HL-60 (cell line): ENCODE measurements at regions not wholly inside any gene's neighbourhood (a gene's known extent, or its start where the extent isn't known, plus 50 kb on each side); places are given as distances from the start of the nearest gene placed in this dataset.

Experiments used
- TF ChIP-seq, protein P1 (sequence below): IDR thresholded peaks from one replicate; pipeline ENCODE4 v1.5.1; 2011; ENCODE audit warnings: low read length, control low read depth, inconsistent platforms; ENCODE audit not compliant: insufficient read depth
- TF ChIP-seq, protein P2 (sequence below): IDR thresholded peaks from 2 replicates; pipeline ENCODE4 v1.6.1; 2012; ENCODE audit warnings: low read depth; ENCODE audit not compliant: insufficient replicate concordance

GRCh38 chr2:157055660-157056199 is 201.8 kb upstream of the GALNT5 start:
- TF ChIP-seq, protein P1, sequence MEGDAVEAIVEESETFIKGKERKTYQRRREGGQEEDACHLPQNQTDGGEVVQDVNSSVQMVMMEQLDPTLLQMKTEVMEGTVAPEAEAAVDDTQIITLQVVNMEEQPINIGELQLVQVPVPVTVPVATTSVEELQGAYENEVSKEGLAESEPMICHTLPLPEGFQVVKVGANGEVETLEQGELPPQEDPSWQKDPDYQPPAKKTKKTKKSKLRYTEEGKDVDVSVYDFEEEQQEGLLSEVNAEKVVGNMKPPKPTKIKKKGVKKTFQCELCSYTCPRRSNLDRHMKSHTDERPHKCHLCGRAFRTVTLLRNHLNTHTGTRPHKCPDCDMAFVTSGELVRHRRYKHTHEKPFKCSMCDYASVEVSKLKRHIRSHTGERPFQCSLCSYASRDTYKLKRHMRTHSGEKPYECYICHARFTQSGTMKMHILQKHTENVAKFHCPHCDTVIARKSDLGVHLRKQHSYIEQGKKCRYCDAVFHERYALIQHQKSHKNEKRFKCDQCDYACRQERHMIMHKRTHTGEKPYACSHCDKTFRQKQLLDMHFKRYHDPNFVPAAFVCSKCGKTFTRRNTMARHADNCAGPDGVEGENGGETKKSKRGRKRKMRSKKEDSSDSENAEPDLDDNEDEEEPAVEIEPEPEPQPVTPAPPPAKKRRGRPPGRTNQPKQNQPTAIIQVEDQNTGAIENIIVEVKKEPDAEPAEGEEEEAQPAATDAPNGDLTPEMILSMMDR: no peak
- TF ChIP-seq, protein P2, sequence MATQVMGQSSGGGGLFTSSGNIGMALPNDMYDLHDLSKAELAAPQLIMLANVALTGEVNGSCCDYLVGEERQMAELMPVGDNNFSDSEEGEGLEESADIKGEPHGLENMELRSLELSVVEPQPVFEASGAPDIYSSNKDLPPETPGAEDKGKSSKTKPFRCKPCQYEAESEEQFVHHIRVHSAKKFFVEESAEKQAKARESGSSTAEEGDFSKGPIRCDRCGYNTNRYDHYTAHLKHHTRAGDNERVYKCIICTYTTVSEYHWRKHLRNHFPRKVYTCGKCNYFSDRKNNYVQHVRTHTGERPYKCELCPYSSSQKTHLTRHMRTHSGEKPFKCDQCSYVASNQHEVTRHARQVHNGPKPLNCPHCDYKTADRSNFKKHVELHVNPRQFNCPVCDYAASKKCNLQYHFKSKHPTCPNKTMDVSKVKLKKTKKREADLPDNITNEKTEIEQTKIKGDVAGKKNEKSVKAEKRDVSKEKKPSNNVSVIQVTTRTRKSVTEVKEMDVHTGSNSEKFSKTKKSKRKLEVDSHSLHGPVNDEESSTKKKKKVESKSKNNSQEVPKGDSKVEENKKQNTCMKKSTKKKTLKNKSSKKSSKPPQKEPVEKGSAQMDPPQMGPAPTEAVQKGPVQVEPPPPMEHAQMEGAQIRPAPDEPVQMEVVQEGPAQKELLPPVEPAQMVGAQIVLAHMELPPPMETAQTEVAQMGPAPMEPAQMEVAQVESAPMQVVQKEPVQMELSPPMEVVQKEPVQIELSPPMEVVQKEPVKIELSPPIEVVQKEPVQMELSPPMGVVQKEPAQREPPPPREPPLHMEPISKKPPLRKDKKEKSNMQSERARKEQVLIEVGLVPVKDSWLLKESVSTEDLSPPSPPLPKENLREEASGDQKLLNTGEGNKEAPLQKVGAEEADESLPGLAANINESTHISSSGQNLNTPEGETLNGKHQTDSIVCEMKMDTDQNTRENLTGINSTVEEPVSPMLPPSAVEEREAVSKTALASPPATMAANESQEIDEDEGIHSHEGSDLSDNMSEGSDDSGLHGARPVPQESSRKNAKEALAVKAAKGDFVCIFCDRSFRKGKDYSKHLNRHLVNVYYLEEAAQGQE: no peak
